HL-60 (cell line): ENCODE measurements at regions not wholly inside any gene's neighbourhood (a gene's known extent, or its start where the extent isn't known, plus 50 kb on each side); places are given as distances from the start of the nearest gene placed in this dataset.

Experiments
- POLR2AphosphoS5 ChIP-seq: IDR thresholded peaks from 2 replicates; pipeline ENCODE4 v1.6.1; 2012; ENCODE audit warnings: low read depth
- TF ChIP-seq, protein P1 (sequence below): IDR thresholded peaks from one replicate; pipeline ENCODE4 v1.5.1; 2011; ENCODE audit warnings: low read length, control low read depth, inconsistent platforms; ENCODE audit not compliant: insufficient read depth

DNA sequence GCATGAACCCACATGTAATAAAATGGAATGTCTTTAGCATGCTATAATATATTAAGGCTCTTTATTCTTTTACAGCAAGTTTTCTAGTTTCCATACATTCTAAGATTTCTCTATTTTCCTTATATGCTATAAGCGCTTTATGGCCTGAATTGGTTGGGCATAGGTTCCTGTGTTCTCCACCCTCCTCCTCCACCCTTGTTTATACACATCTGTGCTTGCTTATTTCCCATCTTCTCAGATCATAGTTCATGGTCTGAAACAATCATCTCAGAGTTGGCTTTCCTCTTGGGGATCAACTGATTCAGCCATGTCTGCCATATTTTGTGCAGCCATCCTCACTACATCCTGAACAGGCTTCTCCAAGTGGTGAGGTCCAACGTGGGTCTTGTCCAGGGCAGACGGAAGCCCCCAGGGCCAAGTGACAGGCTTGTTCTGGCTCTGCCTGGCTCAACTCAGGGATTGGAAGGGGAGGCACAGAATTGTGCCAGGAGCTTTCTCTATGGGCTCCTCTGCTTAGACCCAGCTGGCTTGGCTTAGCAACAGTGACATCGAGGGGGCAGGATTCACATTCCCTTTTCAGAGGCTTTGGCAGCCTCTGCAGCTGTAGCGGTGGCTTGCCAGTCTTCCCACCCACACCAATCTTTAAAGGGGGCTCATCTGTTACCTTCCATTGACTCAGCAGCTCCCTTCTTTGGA lies 327.3 kb downstream of the PTEN start:
- TF ChIP-seq, protein P1, sequence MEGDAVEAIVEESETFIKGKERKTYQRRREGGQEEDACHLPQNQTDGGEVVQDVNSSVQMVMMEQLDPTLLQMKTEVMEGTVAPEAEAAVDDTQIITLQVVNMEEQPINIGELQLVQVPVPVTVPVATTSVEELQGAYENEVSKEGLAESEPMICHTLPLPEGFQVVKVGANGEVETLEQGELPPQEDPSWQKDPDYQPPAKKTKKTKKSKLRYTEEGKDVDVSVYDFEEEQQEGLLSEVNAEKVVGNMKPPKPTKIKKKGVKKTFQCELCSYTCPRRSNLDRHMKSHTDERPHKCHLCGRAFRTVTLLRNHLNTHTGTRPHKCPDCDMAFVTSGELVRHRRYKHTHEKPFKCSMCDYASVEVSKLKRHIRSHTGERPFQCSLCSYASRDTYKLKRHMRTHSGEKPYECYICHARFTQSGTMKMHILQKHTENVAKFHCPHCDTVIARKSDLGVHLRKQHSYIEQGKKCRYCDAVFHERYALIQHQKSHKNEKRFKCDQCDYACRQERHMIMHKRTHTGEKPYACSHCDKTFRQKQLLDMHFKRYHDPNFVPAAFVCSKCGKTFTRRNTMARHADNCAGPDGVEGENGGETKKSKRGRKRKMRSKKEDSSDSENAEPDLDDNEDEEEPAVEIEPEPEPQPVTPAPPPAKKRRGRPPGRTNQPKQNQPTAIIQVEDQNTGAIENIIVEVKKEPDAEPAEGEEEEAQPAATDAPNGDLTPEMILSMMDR, result no peak
- no peak for TF ChIP-seq POLR2AphosphoS5
